RPMI7951 (cell line): ENCODE measurements at regions not wholly inside any gene's neighbourhood (a gene's known extent, or its start where the extent isn't known, plus 50 kb on each side); places are given as distances from the start of the nearest gene placed in this dataset.
"Not testable (repeated sequence)": the region's sequence is repeated elsewhere in the genome, so short reads cannot be mapped to it uniquely, and the experiment has no call there.

ENCODE experiments used
- DNase-seq: peaks from one replicate; pipeline ENCODE4 v3.0.0-alpha.2; 2012; ENCODE audit warnings: low read depth

DNA sequence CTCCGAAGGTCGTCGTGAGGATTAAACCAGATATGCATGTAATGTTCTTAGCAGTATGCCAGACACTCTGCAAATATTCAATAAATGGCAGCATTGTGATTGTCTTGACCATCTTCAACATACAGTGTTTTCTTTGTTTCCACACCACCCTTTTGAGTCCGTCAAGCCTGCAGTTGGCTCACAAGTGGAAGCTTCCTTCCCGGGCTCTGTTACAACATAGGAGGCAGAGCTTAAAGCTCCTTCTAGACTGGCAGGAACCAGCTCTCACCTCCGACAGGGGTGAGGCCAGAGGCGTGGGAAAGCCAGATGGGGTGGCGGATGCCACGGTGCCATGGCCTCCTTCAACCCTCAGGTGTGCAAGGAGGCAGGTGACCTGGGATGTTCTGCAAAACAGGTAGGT, 138.3 kb downstream of the FOXL1 start:
- no peak for DNase-seq

GRCh38 chr16:86718118-86718517, 139.8 kb downstream of the FOXL1 start:
- no peak for DNase-seq

GRCh38 chr16:86722970-86723369, 144.6 kb downstream of the FOXL1 start:
- no peak for DNase-seq

GRCh38 chr16:86723689-86724088, 145.3 kb downstream of the FOXL1 start:
- peak; percentile 49 for DNase-seq

DNA sequence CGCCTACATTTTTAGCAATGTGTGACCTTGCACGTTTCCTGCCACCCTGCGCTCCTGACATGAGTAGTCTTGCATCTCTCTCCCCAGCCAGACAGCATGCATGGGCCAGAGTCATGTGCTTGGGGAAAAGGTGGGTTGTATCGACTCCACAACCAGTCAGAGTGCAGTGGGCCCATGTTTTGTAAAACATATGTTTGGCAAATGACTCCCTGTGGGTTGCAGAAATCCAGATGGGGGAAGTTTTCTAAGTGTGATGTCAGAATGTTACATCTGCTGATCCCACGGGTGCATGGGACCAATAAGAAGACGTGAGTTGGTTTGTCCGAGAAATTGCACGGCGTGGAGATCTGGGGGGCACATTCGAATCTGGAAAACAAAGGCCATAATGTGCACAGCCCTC, 147.1 kb downstream of the FOXL1 start:
- DNase-seq: no peak

DNA sequence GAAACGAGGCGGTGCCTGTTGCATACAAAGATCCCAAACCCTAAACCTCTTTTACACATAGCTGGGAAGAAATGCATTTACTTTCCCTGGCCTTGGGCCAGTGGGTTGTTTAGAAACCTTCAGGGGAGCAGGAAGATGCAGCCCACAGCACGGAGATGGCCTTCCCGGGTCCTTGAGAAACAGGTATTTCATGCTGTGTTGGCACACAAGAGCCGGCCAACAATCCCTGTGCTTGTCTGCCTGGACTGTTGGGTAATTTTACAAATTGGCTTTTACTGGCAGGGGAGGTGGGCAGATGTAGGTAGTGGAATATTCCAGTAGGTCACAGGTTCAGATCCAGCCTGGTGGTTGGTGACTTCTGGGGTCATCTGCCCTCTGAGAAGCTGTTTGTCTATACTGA, 148.0 kb downstream of the FOXL1 start:
- DNase-seq: no peak

DNA sequence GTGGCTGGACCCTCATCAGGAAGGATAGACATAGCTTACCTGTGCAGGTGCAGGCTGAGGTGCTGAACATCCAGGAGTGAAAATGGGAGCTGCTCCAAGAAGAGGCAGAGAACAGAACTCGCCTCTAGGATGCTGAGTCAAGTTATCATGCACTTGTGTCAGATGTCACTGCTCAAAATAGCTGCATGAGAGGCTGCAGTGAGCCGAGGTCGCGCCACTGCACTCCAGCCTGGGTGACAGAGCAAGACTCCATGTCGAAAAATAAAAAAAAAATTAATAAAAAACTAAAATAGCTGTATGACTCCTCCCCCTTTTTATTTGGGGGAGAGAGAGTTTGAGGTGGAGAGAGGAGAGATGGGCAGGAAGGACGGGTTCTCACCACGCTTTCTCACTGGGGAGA, 148.8 kb downstream of the FOXL1 start:
- DNase-seq: no peak

GRCh38 chr16:86727632-86728031, 149.3 kb downstream of the FOXL1 start:
- DNase-seq: no peak

DNA sequence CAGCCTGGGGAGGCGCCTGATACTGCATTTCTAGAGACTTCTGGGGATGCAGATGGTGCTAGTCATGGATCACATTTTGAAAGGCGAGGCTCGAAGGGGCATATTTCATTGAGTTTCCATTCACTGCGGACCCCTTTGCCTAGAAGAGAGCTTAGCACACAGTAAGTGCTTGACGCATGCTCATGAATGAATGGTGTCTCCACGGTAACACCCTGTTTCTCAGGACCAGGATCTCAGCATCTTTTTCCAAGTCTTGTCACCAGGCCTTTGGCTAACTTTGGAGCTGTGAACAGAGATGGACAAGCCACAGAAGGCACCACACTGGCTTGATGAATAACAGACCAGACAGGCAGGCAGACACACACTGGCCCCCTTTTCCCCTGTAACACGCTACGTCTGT, 151.3 kb downstream of the FOXL1 start:
- no peak for DNase-seq

DNA sequence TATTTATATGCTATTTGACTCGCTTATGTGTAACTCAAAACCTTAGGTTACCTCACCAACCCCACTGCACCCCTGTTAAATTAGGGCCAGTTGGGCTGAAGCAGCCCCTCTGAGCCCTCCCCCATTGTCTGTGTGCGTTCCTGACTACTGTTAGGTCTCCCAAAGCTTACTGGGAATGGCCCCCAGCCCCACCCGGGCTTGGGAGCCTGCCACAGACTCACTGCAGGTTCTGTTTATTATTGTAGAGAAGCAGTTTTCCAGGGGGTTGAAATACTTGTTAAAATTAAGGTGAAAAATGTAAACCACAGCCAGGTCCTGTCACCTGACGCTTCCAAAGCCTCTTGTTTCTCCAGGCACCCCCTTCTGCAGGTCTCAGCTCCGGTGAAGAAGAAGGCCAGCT, 151.7 kb downstream of the FOXL1 start:
- no peak for DNase-seq

DNA sequence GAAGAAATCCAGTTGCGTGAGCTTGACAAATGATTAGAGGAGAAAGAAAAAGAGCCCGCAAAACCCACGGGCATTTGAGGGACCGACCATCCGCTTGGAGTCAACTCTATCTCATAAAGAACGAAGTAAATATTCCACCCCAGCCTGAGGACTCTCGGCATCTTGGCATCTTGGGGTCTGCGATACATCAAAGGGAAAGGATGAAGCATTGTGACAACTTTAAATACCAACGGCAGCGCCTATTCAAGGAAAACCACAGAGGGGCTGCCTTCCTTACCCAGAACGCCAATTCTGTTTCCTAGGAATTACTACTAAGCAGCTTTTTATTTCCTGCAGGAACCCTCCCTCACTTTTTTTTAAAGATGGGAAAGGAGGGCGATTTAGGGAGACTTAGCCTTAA, 152.2 kb downstream of the FOXL1 start:
- no peak for DNase-seq

- DNase-seq: peak; percentile 62
Observed at GRCh38 chr16:86732621-86733295, 154.4 kb downstream of the FOXL1 start.

DNA sequence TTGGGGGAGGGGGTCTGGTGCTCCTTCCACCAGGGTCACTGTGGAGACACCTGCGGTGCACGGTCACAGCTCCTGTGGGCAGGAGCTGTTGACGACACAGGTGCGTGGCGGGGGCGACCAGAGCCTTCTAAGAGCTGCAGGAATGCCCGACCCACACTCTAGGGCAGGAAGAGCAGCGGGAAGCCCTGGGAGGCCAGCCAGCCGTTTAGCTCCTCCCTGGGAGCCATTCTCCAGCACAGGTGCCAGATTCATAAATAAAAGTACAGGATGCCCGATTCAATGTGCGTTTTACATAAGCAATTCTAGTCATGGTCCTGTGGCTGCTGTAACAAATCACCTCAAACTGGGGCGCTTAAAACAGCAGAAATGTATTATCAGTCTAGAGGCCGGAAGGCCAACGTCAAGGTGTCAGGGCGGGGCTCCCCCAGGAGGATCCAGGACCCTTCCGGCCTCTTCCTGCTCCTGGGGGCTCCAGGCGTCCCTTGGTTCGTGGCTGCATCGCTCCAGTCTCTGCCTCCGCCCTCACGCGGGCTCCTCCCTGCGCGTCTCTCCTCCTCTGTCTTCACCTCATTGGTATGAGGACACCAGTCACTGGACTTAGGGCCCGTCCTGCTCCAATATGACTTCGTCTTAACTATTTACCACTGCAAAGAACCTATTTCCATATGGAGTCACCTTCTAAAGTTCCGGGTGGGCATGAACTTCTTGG, 155.4 kb downstream of the FOXL1 start:
- DNase-seq: no peak

GRCh38 chr16:86734543-86735460, 156.5 kb downstream of the FOXL1 start:
- DNase-seq: no peak

- no peak for DNase-seq
Observed at GRCh38 chr16:86735727-86736126, 157.4 kb downstream of the FOXL1 start.

- DNase-seq: no peak
Observed at GRCh38 chr16:86736502-86736901, 158.2 kb downstream of the FOXL1 start.

DNA sequence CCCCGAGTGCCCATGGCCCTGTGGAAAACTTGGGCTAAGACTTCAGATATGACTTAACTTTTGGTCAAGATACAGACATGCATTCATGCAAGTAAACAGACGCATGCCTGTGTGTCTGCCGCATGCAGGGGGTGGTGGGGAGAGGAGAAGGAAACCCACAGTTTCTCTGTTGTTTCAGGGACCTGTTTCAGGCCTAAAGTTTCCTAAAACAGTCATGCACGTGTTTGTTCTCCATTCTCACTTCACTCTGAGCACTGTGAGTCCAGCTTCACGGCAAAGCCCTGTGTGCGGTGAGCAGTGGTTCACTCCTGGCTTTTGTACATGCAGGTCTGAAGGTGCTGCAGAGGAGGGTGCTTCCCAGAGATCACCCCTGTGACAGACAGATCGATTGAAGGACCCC, 158.7 kb downstream of the FOXL1 start:
- no peak for DNase-seq

DNA sequence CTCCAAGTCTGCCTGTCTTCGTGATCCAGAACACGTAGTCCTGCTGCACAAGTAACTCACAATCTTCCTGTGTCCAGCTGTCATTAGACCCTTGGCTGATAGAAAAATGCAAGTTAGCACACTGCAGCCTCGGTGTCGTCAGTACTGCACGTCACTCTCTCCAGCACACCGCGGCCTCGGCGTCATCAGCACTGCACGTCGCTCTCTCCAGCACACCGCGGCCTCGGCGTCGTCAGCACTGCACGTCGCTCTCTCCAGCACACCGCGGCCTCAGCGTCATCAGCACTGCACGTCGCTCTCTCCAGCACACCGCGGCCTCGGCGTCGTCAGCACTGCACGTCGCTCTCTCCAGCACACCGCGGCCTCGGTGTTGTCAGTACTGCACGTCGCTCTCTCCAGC, 160.0 kb downstream of the FOXL1 start:
- DNase-seq: not testable (repeated sequence)

- DNase-seq: no peak
Observed at GRCh38 chr16:86739178-86739577, 160.8 kb downstream of the FOXL1 start.

DNA sequence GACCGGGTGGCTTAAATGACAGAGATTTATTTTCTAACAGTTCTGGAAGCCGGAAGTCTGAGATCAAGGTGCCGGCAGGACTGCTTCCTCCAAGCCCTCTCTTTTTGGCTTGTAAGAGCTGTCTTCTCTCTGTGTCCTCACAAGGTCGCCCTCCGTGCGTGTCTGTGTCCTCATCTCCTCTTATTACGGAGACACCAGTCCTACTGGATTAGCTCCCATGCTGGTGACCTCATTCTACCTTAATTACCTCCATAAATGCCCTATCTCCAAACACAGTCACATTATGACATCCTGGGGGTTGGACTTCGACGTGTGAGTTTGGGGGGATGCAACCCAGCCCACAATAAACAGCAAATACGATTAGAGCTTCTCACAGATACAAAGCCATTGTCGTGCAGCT, 161.5 kb downstream of the FOXL1 start:
- DNase-seq: no peak

- no peak for DNase-seq
Observed at GRCh38 chr16:86740298-86740697, 161.9 kb downstream of the FOXL1 start.

GRCh38 chr16:86740906-86741799, 162.8 kb downstream of the FOXL1 start:
- DNase-seq: peak; percentile 93
